Neural cell (in vitro differentiated cells): ENCODE measurements at regions not wholly inside any gene's neighbourhood (a gene's known extent, or its start where the extent isn't known, plus 50 kb on each side); places are given as distances from the start of the nearest gene placed in this dataset.

ENCODE experiments used
- H2AFZ ChIP-seq: fragments of 200-600, 300-800 bp; sonication (generic), shearing (Covaris generic); 2 replicates; pipeline ENCODE4 v1.6.0; 2014; ENCODE audit warnings: low read depth, mild to moderate bottlenecking, antibody characterized with exemption, low read length, moderate library complexity
- H3F3A ChIP-seq: fragments of 200-600 bp; shearing (Covaris generic); 2 replicates; pipeline ENCODE4 v1.6.1; 2016; ENCODE audit warnings: mild to moderate bottlenecking, moderate library complexity, mixed read lengths, antibody characterized with exemption, low read length; ENCODE audit not compliant: insufficient read depth, poor library complexity, severe bottlenecking
- H3K27ac ChIP-seq: fragments of 200-600, 300-800 bp; sonication (generic), shearing (Covaris generic); 2 replicates; pipeline ENCODE4 v1.5.1; 2014; ENCODE audit warnings: mild to moderate bottlenecking, low read length, moderate library complexity
- H3K27me3 ChIP-seq: fragments of 300-800, 200-600 bp; sonication (generic), shearing (Covaris generic); 2 replicates; pipeline ENCODE4 v1.6.0; 2014; ENCODE audit warnings: mild to moderate bottlenecking, low read depth, low read length, moderate library complexity; ENCODE audit not compliant: insufficient read depth
- H3K36me3 ChIP-seq: fragments of 300-800, 200-600 bp; sonication (generic), shearing (Covaris generic); 2 replicates; pipeline ENCODE4 v1.5.1; 2014; ENCODE audit warnings: mild to moderate bottlenecking, antibody characterized with exemption, low read length, moderate library complexity; ENCODE audit not compliant: insufficient read depth
- H3K4me2 ChIP-seq: fragments of 300-800, 200-600 bp; sonication (generic), shearing (Covaris generic); 2 replicates; pipeline ENCODE4 v1.6.0; 2014; ENCODE audit warnings: mild to moderate bottlenecking, low read length
- H3K4me3 ChIP-seq: fragments of 300-800, 200-600 bp; sonication (generic), shearing (Covaris generic); 2 replicates; pipeline ENCODE4 v1.5.1; 2014; ENCODE audit warnings: mild to moderate bottlenecking, low read length, moderate library complexity
- H3K79me2 ChIP-seq: fragments of 200-600 bp; shearing (Covaris generic); replicated peaks from 2 replicates; pipeline ENCODE4 v1.6.0; 2014; ENCODE audit warnings: mild to moderate bottlenecking, low read length, moderate library complexity; ENCODE audit not compliant: insufficient read depth
- H3K9ac ChIP-seq: fragments of 300-800, 200-600 bp; sonication (generic), shearing (Covaris generic); 2 replicates; pipeline ENCODE4 v1.6.1; 2016; ENCODE audit warnings: mild to moderate bottlenecking, low read length, mixed read lengths
- H3K9me2 ChIP-seq: fragments of 200-600 bp; shearing (Covaris generic); 2 replicates; pipeline ENCODE4 v1.6.1; 2016; ENCODE audit warnings: mild to moderate bottlenecking, low read length, mixed read lengths; ENCODE audit not compliant: insufficient read depth
- H3K9me3 ChIP-seq: fragments of 200-600, 300-800 bp; sonication (generic), shearing (Covaris generic); 2 replicates; pipeline ENCODE4 v1.6.1; 2016; ENCODE audit warnings: mild to moderate bottlenecking, mixed run types, low read length, moderate library complexity, mixed read lengths
- H4K20me1 ChIP-seq: fragments of 200-600 bp; shearing (Covaris generic); 2 replicates; pipeline ENCODE4 v1.6.1; 2016; ENCODE audit warnings: mild to moderate bottlenecking, mixed run types; ENCODE audit not compliant: insufficient read depth
- EP300 ChIP-seq: fragments of 450-650 bp; conservative IDR thresholded peaks from 2 replicates; pipeline ENCODE4 v1.6.1; 2014; ENCODE audit warnings: antibody characterized with exemption, mild to moderate bottlenecking, moderate library complexity; ENCODE audit not compliant: poor library complexity, severe bottlenecking
- EZH2 ChIP-seq: fragments of 200-600, 300-800 bp; shearing (Covaris generic), sonication (generic); IDR thresholded peaks from 2 replicates; pipeline ENCODE4 v1.6.1; 2014; ENCODE audit warnings: antibody characterized with exemption, low read length, borderline replicate concordance, mild to moderate bottlenecking; ENCODE audit not compliant: insufficient read depth, poor library complexity, severe bottlenecking
- MXI1 ChIP-seq: fragments of 450-650 bp; conservative IDR thresholded peaks from 2 replicates; pipeline ENCODE4 v1.6.1; 2014; ENCODE audit warnings: antibody characterized with exemption, mild to moderate bottlenecking; ENCODE audit not compliant: poor library complexity, severe bottlenecking
- POLR2AphosphoS5 ChIP-seq: IDR thresholded peaks from 2 replicates; pipeline ENCODE4 v1.6.1; 2012
- RAD21 ChIP-seq: fragments of 450-650 bp; conservative IDR thresholded peaks from 2 replicates; pipeline ENCODE4 v1.6.1; 2014; ENCODE audit warnings: antibody characterized with exemption, mild to moderate bottlenecking, moderate library complexity
- SMC3 ChIP-seq: fragments of 450-650 bp; conservative IDR thresholded peaks from 2 replicates; pipeline ENCODE4 v1.6.1; 2014; ENCODE audit warnings: antibody characterized with exemption, mild to moderate bottlenecking, moderate library complexity; ENCODE audit not compliant: poor library complexity
- TAF1 ChIP-seq: IDR thresholded peaks from 2 replicates; pipeline ENCODE4 v1.6.1; 2012; ENCODE audit warnings: low read depth
- TF ChIP-seq, protein P1 (sequence below): fragments of 450-650 bp; IDR thresholded peaks from 2 replicates; pipeline ENCODE4 v1.5.1; 2014; ENCODE audit warnings: antibody characterized with exemption, mild to moderate bottlenecking, moderate library complexity; ENCODE audit not compliant: poor library complexity, severe bottlenecking
- TF ChIP-seq, protein P2 (sequence below): IDR thresholded peaks from 2 replicates; pipeline ENCODE4 v1.6.1; 2012; ENCODE audit warnings: borderline replicate concordance

DNA sequence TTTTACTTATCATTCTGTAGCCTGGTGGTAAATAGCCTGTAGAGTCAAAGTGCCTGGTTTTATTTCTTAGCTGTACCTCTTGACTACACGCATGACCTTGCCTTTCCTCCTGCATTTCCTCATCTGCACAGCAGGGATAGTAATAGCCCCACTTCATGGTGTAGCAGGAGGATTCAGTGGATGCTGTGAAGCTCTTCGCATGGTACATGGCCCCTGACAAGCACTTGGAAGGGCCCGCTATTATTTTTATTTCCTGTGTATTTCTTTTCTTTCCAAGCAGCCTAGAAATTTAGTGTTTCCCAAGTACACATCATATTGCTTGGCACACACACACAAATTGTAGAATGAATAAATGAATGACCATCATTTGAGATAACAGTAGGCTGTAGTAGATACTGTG, 547.2 kb downstream of the CDH26 start:
- H4K20me1 ChIP-seq = no peaks in the 10 kb centered on the region
- TF ChIP-seq POLR2AphosphoS5 = no peak
- no peak for TF ChIP-seq TAF1
- TF ChIP-seq, protein P1, sequence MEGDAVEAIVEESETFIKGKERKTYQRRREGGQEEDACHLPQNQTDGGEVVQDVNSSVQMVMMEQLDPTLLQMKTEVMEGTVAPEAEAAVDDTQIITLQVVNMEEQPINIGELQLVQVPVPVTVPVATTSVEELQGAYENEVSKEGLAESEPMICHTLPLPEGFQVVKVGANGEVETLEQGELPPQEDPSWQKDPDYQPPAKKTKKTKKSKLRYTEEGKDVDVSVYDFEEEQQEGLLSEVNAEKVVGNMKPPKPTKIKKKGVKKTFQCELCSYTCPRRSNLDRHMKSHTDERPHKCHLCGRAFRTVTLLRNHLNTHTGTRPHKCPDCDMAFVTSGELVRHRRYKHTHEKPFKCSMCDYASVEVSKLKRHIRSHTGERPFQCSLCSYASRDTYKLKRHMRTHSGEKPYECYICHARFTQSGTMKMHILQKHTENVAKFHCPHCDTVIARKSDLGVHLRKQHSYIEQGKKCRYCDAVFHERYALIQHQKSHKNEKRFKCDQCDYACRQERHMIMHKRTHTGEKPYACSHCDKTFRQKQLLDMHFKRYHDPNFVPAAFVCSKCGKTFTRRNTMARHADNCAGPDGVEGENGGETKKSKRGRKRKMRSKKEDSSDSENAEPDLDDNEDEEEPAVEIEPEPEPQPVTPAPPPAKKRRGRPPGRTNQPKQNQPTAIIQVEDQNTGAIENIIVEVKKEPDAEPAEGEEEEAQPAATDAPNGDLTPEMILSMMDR = peak; percentile 18
- H3K27me3 ChIP-seq = no peaks in the 10 kb centered on the region
- H3K4me2 ChIP-seq = no peak overlapping the region
- H2AFZ ChIP-seq = no peak overlapping the region
- H3K36me3 ChIP-seq = no peaks in the 10 kb centered on the region
- no peak overlapping the region for H3K4me3 ChIP-seq
- H3K9me2 ChIP-seq = no peaks in the 10 kb centered on the region
- no peaks in the 10 kb centered on the region for H3K9me3 ChIP-seq
- no peaks in the 10 kb centered on the region for H3K79me2 ChIP-seq
- no peak overlapping the region for H3K27ac ChIP-seq
- H3K9ac ChIP-seq = no peak overlapping the region
- no peaks in the 10 kb centered on the region for H3F3A ChIP-seq

DNA sequence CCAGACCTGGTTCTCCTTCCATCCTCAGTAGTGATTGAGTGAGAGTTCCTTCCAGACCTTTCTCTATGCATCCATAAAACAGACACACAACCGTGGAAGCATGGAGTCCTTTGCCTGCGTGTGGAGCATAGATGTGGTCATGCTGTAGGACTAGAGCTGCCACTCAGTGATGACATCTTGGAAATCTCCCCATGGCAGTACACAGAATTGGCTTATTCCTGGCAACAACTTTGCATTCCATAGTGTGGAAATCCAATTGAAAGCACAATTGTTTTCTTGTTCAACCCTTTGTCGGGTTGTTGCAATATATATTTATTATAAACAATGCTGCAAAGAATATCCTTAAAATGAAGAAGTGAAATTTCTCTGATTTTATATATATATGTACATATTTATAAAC, 547.8 kb downstream of the CDH26 start:
- no peaks in the 10 kb centered on the region for H3K79me2 ChIP-seq
- no peaks in the 10 kb centered on the region for H3K36me3 ChIP-seq
- no peak overlapping the region for H3K27ac ChIP-seq
- H2AFZ ChIP-seq = no peak overlapping the region
- no peaks in the 10 kb centered on the region for H3K9me3 ChIP-seq
- no peak overlapping the region for H3K4me3 ChIP-seq
- no peak overlapping the region for H3K4me2 ChIP-seq
- no peak for TF ChIP-seq MXI1
- no peaks in the 10 kb centered on the region for H3F3A ChIP-seq
- H3K27me3 ChIP-seq = no peaks in the 10 kb centered on the region
- no peak overlapping the region for H3K9ac ChIP-seq
- no peaks in the 10 kb centered on the region for H4K20me1 ChIP-seq
- no peaks in the 10 kb centered on the region for H3K9me2 ChIP-seq

DNA sequence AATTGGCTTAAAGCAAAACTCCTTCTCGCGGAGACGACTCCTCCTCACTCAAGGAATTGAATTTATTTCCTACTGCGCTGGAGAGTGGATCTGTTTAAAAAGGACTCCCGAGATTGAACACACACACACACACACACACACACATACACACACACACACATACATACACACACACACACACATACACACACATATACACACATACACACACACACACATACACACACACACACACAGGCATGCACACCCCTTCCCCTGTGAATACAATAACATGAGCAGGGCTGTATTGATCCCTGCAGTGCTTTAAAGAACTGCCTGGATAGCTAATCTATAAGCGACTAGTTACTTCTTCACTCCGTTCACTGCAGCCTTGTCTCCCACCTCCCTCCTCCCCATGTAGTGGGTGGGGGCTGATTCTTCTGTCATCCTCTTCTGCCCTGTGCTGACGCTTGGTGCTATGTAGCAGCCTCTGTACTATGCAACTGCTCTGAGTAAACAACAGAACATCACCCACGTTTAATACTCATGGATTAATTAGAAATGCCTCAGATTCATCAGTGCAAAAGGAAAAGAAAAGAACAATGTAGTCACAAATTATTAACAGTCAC, 549.0 kb downstream of the CDH26 start:
- H3F3A ChIP-seq = no peaks in the 10 kb centered on the region
- TF ChIP-seq EZH2 (no peak), TAF1 (no peak), MXI1 (no peak), POLR2AphosphoS5 (peak; percentile 38), RAD21 (no peak), EP300 (no peak), SMC3 (peak; percentile 44)
- TF ChIP-seq, protein P1 = no peak
- TF ChIP-seq, protein P2, sequence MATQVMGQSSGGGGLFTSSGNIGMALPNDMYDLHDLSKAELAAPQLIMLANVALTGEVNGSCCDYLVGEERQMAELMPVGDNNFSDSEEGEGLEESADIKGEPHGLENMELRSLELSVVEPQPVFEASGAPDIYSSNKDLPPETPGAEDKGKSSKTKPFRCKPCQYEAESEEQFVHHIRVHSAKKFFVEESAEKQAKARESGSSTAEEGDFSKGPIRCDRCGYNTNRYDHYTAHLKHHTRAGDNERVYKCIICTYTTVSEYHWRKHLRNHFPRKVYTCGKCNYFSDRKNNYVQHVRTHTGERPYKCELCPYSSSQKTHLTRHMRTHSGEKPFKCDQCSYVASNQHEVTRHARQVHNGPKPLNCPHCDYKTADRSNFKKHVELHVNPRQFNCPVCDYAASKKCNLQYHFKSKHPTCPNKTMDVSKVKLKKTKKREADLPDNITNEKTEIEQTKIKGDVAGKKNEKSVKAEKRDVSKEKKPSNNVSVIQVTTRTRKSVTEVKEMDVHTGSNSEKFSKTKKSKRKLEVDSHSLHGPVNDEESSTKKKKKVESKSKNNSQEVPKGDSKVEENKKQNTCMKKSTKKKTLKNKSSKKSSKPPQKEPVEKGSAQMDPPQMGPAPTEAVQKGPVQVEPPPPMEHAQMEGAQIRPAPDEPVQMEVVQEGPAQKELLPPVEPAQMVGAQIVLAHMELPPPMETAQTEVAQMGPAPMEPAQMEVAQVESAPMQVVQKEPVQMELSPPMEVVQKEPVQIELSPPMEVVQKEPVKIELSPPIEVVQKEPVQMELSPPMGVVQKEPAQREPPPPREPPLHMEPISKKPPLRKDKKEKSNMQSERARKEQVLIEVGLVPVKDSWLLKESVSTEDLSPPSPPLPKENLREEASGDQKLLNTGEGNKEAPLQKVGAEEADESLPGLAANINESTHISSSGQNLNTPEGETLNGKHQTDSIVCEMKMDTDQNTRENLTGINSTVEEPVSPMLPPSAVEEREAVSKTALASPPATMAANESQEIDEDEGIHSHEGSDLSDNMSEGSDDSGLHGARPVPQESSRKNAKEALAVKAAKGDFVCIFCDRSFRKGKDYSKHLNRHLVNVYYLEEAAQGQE = no peak
- peak overlapping the region; percentile 45 for H3K27ac ChIP-seq

More for the DNA sequence above, 549.0 kb downstream of the CDH26 start:
- H3K4me2 ChIP-seq = no peak overlapping the region
- no peaks in the 10 kb centered on the region for H3K9me3 ChIP-seq
- peak overlapping the region; percentile 21 for H3K9ac ChIP-seq
- H3K27me3 ChIP-seq = no peaks in the 10 kb centered on the region
- H3K36me3 ChIP-seq = no peaks in the 10 kb centered on the region
- peak overlapping the region; percentile 6 for H2AFZ ChIP-seq
- H3K79me2 ChIP-seq = no peaks in the 10 kb centered on the region
- H3K9me2 ChIP-seq = no peaks in the 10 kb centered on the region
- H4K20me1 ChIP-seq = no peaks in the 10 kb centered on the region
- no peak overlapping the region for H3K4me3 ChIP-seq
